HG03342 (cell line): ENCODE measurements at regions not wholly inside any gene's neighbourhood (a gene's known extent, or its start where the extent isn't known, plus 50 kb on each side); places are given as distances from the start of the nearest gene placed in this dataset.
"Not testable (repeated sequence)": the region's sequence is repeated elsewhere in the genome, so short reads cannot be mapped to it uniquely, and the experiment has no call there.

Experiments used
- ATAC-seq: cut with Tn5 transposase; IDR thresholded peaks from one replicate; pipeline ENCODE4 v1.9.1; 2021; ENCODE audit warnings: mild to moderate bottlenecking, moderate library complexity; ENCODE audit not compliant: unreplicated experiment

DNA sequence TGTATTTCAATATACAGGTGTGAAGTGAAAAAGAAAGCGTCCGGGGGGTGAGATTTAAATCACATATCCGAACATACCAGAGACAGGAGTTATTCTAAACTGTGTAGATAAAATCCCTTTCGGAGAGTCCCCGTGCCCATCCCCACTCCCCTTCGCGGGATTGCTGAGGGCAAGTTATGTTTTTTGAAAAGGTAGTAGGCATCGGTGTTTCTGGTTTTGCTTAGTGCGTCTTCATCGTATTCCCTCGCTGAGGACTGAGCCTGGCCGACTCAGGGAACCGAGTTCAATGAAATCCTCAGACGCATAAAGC lies 583.4 kb downstream of the ZEB2 start:
- no peak for ATAC-seq

DNA sequence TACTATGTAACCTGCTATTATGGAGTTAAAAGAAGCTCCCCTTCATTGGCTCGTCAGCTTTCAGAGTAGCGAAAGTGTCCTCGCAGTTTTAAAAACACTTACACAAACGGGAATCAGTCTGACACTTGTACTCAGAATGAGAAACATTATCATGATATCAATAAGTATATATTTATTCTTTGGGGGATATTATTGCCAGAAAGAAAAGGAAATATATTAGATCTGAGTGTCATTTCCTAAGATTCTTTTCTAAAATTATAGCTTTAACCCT lies 584.5 kb downstream of the ZEB2 start:
- no peak for ATAC-seq

DNA sequence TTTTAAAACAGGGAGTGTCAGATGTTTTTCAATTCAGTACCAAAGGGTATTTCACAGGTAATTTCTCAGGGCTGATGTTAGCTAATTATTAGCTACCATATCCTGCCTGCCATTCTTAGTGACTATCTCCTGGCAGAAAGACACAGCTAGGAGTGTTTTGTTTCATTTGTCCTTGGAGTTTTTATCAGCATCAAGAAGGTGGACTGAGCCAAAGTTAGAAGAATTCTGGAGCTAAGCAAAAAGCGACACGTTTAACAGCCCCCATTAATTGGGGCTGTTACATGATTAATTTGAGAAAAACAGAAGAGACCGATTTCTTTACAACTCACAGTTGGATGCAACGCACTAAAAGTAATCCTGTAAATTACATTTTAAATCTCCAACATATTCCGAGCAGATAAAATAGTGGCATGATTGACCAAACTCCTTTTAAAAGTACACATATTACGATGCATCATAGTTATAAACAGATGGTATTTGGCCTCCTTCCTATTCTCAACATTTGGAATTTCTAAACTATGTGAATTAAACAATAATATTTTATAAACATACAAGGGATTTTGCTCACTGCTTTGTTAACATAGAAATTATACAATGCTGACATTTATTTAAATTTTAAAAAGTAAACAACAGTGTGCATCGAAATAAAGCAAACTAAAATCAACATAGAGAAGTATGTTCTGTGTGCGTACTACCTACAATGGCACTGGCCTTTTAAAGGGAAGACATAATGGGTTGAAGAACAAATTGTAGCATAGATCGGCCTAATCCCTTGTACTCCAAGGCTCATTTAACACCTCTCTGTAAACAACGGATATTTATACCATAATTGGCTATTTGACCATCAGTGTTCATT lies 585.1 kb downstream of the ZEB2 start:
- peak; percentile 45 for ATAC-seq

DNA sequence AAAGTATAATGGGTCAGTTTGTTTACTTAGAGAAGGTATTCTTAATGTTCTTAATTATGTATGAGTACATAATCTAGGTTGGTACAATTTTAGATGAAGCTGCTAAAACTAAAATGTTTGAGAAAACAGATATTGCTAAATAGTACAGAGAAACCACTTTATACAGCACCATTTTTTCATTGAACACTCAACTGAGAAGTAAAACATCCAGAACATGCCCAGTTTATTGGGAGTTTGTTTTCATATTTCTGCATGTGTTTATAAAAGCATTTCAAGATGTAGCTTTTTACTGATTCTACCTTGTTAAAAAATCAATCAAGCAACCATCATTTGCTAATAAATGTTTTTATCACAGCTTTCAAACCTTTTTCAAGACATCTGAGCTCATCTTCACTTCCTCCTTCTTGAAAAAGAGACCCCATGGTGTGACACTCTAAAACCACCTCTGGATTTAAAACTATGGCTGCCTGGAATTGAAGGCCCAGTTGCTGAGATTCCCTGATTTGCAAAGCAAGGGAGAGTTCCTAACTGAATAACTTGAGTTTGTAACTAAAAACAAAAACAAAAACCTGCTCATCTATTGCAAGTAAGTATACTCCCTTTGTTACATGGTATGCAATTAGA lies 585.9 kb downstream of the ZEB2 start:
- no peak for ATAC-seq

DNA sequence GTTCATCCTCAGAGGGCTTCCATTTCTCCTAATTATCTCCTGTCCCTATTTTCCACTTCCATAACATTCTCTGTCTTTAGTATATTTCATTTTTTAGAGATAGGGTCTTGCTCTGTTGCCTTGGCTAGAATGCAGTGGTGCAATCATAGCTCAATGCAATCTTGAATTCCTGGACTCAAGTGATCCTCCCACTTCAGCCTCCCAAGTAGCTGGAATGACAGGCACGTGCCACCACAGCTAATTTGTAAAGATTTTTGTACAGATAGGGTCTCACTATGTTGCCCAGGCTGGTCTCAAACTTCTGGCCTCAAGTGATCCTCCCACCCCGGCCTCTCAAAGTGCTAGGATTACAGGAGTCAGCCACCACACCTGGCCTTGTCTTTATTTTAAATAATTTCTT lies 589.0 kb downstream of the ZEB2 start:
- no peak for ATAC-seq

DNA sequence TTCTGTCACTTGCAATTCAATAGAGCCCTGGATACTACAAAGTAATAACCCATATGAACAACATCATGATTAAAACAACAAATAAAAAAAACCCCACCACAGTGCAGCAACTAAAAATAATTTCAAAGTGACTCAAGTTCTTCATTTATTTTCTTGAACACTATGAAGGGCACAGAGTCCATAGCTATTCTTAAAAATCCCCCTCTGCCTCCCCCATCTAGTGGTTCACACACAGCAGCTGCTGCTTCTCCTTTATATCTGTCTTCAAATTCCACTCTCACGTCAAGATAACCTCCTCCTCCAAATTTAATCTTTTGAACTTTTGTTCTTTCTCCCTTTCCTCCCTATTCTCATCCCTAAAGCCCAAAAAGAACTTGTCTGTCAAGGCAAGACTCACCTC lies 591.3 kb downstream of the ZEB2 start:
- ATAC-seq, result no peak

DNA sequence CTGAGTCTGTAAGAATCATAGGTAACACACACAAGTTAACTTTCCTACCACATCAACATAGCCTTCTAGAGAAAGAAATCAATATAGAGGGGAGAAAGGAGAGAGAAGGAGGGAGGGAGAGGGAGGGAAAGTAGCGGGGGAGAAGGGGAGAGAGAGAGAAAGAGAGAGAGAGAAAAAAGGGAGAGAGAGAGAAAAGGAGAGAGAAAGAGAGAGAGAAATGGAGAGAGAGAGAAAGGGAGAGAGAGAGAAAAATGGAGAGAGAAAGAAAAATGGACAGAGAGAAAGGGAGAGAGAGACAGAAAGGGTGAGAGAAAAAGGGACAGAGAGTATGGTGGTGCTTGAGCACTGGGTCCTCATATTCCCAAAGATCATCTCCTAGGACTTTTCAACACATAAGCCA lies 591.7 kb downstream of the ZEB2 start:
- ATAC-seq, result no peak

DNA sequence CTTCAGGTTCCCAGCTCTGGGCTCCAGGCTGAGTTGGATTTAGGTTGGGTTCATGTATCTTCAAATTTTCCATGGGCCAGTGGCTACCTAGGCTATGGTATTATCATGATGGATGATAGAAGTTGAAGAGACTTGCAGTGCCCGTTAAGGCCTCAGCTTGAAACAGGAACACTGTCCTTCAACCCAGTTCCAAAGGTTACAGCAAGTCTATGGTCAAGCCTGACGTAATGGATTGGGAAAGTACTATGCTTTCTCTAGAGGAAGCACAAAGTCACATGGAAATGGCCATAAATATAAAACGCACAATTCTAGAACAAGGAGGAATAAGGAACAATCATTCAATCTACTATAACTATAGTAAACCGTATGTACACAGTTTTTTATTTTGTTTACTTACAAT lies 593.2 kb downstream of the ZEB2 start:
- no peak for ATAC-seq

DNA sequence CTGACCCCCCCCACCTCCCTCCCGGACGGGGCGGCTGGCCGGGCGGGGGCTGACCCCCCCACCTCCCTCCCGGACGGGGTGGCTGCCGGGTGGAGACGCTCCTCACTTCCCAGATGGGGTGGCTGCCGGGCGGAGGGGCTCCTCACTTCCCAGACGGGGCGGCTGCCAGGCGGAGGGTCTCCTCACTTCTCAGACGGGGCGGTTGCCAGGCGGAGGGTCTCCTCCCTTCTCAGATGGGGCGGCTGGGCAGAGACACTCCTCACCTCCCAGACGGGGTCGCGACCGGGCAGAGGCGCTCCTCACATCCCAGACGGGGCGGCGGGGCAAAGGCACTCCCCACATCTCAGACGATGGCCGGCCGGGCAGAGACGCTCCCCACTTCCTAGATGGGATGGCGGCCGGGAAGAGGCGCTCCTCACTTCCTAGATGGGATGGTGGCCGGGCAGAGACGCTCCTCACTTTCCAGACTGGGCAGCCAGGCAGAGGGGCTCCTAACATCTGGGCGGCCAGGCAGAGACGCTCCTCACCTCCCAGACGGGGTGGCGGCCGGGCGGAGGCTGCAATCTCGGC lies 597.6 kb downstream of the ZEB2 start:
- not testable (repeated sequence) for ATAC-seq

DNA sequence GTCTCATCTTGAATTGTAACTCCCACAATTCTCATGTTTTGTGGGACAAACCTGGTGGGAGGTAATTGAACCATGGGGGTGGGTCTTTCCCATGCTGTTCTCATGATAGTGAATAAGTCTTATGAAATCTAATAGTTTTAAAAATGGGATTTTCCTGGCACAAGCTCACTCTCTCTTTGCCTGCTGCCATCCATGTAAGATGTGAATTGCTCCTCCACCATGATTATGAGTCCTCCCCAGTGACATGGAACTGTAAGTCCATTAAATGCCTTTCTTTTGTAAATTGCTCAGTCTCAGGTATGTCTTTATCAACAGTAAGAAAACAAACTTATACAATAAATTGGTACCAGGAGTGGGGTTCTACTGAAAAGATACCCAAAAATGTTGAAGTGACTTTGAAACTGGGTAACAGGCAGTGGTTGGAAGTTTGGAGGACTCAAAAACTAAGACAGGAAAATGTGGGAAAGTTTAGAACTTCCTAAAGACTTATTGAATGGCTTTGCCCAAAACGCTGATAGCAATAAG lies 601.4 kb downstream of the ZEB2 start:
- no peak for ATAC-seq

DNA sequence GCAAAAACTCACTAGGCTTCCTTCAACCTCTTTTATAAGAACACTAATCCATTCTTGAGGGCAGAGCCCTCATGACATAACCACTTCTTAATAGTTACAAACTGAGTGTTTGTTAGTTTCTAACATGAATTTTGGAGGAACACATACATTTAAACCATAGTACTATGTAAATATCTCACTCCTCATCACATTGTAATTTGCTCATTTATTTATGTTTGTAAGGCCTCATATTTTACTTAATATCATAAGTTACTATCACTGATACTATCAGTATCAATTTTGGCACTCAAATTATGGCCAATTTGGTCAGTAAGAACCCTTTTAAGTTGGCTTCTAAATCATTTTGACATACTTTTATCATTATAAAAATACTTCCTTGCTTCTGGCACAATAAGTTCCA lies 603.1 kb downstream of the ZEB2 start:
- ATAC-seq, result no peak

DNA sequence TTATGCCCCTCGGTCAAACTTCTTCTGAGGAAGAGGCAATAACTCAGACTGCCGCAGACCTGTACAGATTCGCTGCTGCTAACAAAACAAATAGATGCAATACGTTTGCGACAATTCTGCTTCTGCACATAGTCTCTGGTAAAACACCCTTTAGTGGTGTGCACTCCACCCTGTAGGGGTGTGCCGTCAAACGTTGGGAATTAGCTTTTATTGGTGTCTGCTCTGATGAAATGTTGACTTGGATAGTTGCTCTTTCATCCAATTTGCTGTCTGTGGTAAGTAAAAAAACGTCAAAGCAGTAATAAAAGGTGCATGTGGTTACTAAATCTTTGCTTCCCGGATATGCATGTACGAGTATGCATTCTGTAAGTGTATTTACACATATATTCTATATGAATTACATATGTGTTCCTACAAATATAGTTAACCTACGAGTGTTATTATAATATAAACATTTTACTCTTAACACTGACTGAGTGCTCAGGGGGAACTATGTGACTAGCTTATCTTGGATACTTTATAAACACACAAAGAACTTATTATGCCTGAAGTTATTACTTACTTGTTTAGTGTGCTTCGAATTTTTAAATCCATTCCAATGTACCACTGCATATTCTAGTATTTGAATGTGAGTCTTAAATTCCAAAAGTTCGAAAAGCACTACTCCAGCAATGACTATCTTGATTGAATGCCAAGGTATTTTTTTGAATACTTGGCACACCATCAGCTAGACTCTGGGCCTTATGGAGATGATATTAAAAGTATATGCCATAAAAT lies 610.2 kb downstream of the ZEB2 start:
- no peak for ATAC-seq

DNA sequence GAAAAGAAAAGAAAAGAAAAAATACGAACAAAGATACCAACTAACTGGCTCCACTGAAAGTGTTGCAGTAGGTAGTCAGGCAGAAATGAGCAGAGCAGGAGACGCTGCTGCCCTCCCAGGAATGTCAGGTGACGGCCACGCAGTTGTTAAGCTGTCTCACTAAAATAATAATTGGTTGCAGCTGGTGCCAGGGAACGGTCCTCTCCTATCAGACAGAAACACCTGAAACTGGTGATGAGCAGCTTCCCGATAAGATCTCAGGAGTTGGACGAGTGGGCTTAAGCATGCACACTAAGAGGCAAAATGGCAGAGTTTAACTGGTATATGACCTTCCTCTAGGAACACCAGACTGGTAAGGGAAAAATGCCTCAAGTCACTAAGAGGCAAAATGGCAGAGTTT lies 611.1 kb downstream of the ZEB2 start:
- no peak for ATAC-seq

DNA sequence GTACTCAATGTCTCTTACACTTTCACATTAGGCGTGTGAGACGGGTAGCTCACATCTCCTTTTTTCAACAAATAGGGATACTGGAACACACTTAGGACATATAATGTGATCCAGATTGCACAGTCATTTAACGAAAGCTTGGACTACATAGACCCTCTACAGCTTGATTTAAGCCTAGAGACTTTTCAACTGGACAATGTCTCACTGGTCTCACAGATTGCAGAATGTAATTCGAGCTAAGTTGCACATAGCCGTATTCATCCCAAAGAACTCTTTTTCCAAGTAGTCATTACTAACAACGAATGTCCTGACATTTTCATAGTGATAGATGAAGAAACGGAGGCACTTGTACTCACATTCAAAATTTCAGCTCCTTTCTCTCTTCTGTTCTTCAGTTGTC lies 612.1 kb downstream of the ZEB2 start:
- ATAC-seq, result no peak

DNA sequence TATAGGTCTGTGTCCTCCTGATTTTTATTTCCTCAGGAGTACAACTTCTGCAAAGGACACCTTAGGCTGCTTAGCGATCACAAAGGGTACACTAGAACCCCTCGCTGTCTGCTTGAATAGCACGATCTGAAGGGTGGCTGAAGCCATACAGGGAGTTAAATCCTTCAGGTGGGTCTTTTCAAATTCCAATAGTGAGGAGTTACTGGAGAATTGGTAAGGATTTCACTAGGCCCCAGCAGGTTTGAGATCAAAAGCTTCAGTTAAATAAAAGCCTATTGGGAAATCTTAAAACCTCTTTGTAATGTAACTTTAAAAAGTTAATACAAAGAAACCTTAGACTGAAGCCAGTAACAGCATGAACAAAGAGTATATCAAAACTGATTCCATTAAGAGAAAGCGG lies 613.1 kb downstream of the ZEB2 start:
- ATAC-seq, result no peak

DNA sequence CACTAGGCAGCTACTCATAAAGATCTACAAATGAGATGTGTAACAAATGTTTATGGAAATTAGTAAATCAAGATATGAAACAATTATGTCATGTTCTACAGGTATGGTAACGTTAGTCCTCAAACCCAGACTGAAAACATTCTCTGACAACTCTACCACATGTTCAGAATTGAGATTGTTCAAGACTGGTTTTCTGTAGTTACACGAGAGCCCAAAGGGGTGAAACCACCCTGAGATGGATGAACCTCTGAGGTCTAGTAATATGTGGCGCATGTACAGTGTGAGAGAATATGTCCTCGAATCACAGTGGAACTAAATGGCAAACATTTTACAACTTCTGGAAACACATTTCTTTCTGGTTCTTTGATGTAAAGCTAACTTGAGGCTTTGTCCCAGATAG lies 614.3 kb downstream of the ZEB2 start:
- no peak for ATAC-seq

DNA sequence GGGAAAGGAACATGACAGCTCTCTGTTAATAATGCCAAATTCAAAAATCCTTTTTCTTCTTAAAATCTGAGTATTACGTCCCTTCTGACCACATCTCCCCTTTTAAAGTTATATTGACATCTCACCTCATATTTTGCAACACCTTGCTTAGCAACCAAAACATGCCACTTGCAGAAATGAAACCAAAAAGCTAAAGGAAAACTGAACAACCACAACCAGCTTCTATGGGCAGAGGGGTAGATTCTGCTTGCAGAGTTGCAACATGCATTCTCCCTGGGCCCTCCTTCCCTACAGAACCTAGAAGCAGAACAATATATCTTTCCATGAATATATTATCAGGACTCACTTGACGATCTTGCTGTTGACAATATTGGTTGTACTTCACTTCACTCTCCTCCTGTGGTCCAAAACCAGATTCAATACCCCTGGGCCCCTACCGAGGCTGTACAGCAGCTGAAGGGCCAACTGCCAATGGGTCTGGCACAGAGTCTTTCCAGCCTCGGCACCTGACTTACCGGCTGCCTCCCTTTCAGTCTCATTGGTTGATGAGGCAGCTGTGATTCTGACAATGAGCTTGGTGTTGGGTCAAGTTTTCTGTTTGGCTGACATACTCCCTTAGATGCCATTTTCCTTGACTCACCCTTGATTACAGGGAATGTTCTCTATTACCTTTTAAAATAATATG lies 616.6 kb downstream of the ZEB2 start:
- ATAC-seq, result no peak

DNA sequence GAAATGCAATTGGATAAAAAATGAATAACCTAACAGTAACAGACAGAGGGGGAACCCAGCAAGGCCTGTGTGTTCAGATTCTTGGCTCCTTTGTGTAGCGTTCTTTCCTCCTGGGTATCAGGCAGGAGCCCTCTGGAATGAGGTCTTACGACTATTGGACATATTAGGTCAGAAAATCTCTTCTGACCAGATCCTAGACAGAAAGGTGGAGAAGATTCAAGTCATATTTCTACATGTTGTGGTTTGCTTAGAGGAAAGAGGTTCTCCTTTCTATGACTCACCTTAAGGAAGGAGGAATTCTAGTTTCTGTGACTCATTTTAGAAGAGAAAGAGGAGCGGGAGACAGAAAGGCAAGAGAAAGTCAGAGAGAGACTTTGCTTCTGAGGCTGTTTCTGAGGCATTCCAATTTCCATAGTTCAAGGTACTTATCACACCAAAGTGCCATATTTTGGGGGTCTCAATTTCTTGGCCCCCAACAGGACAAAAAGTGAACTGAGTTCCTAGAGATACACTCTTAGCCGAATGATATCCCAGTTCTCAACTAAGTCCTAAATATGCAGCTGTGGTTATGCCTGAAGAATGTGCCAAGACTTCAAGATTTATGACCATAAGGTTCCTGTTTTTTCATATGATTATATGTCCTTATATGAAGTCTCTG lies 618.6 kb downstream of the ZEB2 start:
- ATAC-seq, result peak; percentile 88

DNA sequence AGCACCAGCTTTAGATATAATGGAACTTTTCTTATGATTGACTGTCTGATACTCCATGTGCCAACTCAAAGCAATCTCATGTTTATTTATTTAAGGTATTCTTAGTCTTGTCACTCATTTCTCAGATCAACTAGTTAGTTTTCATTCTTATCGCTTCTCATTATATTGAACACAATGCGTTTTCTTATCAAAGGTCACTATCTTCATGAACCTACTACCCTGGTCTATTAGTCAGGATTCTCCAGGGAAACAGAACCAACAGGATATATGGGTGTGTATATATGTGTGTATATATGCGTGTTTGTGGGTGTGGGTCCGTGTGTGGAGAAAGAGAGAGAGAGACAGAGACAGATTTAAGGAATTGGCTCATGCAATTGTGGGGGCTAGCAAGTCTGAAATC lies 619.9 kb downstream of the ZEB2 start:
- no peak for ATAC-seq

DNA sequence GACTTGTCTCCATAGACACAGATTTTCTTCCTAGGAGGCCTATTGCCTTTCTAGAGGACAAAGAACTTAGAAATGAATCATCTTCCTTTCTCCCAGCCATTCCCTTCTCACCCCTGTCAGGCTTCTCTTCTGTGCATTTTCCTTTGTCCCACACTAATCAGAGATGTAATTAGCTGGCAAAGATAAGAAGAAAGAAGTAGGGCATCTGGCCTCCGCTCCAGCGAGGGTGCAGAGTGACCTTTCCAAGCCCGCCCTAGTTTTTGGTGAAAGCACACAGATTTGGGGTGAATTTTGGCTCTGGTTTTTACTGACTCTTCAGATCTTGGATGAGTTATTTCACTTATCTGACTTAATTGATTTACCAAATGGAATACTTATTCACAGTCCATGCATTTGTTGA lies 626.5 kb downstream of the ZEB2 start:
- ATAC-seq, result no peak

DNA sequence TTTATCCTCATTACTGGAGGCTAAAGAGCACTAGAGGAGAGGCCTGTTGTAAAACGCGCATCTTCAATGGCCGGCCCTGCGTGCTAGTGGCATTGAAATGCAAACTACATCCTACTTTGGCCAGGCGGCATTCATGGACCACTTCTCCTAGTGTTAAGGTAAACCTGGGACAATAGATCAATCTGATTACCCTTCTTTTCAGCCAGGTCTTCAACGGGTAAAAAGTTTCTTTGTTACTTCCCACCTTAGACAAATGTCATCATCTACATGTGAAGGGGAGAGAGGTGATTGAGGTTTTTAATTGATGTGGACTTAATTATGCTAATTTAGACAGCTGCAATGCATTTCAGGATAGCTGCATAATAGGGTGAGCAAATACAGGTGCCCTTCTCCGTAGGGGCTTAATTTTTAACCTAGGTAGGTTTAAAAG lies 628.0 kb downstream of the ZEB2 start:
- ATAC-seq, result no peak
